ENCODE measurements at regions not wholly inside any gene's neighbourhood (a gene's known extent, or its start where the extent isn't known, plus 50 kb on each side); places are given as distances from the start of the nearest gene placed in this dataset.
"Not testable (repeated sequence)": the region's sequence is repeated elsewhere in the genome, so short reads cannot be mapped to it uniquely, and the experiment has no call there.

DNA sequence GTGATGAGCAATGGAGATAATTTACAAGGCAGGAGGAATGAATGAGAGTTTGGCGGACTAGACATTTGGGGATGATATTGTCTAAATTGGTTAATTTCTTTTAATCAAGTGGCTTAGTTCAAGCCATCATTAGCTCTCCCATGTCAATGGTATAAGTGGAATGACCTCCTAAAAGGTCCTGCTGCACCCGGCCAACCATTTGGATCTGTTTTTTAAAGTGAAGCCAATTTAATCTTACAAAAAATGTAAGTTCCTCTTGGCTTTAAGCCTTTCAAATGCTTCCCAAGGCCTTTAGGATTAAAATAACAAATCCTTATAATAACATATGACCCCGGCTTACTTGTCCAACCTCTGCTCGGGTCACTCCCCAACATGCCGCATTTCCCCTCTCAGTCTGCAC lies 484.4 kb upstream of the ADAMTS9 start:
- DNase-seq (ENCODE audit: low spot score): no peak

DNA sequence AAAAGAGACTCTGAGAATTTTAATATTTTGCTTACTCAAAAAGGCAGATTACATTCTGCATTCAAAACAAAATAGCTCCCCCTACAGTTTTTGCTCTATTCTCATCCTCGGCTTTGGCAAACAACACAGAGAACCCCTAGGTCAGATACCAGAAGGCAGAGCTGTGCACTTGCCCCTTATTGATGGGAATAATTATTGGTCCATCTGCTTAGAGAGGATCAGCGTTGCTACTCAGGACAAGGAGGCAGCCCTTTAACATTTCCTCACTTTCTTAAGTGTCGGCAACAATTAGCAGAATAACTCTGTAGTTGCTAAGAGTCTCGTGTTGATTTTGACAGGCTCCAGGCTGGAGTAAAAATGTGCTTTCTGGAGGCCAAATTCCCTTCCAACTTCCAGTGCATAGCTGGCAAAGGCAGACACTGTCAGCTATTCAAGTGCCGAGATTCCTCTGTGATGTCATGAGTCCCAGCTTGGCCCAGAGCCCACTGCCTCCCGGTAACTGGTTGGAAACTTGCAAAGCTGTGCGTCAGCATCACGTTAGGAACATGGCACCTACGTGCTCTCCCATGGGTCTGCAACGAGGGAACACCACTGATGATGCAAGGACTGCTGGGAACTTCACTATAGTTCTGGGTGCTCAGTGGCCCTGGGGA lies 482.7 kb upstream of the ADAMTS9 start:
- no peak for DNase-seq (ENCODE audit: low spot score)

DNA sequence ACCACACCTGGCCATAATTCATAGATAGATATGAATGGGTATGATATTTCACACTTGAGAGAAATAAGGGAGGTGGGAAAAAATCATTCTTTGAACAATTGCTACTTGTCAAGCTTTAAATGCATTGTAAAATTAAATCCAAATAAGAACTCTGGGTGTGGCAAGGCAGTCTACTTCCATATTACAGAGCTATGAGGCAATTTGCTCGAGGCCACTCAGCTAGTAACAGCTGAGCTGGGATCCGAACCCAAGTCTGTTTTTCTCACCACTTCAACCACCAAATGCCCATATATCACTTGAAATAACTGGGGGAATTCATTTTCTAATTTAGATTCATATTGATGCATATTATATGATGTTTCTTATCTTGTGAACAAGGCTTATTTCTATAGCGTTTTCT lies 482.2 kb upstream of the ADAMTS9 start:
- no peak for DNase-seq (ENCODE audit: low spot score)

DNA sequence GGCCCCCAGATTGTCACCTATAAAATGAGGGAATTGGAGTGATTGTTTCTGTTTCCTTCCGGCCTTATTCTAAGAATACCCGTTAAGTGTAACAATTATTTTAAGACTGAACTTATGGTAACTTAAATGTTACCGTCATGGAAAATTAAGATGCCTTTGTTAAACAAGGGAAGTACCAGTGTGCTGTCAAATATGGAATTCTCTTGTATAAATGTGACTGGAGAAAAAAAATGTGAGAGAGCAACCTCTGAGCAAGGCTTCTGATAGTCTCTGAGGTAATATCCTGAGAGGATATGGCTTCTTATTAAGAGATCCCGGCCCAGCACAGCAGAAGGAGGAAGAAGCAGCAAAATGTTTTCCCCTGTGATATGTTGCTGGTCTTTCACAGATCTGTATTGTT lies 480.7 kb upstream of the ADAMTS9 start:
- DNase-seq (ENCODE audit: low spot score): no peak

DNA sequence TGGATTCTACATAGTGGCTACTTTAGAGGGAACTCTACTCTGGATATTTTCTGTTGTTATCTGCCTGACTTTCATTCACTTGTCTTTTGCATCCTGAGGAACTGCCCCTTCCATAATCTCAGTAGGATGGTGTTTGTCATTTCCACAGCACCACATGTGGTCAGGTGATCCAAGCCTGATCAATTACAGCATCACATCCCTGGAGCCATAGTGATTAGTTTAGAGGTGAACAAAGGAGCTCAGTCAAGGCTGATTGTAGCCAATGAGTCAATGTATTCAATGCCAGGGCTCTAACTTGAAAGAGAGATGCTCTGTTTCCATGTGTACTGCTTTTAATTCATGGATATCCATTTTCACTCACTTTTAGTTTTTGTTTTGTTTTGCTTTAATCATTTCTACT lies 478.7 kb upstream of the ADAMTS9 start:
- DNase-seq (ENCODE audit: low spot score): no peak

DNA sequence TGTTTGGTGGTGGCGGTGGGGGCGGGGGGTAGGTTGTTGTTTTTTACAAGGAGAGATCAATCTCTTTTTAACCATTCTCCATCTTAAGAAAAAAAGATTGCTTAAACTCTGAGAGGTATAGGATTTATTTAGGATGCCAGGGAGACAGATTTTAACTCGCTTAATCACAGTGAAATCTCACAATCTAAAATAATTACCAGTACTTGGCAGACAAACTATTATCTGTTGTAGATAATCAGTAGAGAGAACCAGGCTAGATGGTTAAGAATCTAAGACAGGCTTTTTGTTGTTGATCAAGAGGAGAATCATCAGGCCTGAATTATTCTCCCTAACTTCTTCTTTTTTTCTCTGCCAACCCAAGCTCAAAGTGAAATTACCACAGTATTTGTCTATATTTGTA lies 470.2 kb upstream of the ADAMTS9 start:
- no peak for DNase-seq (ENCODE audit: low spot score)

DNA sequence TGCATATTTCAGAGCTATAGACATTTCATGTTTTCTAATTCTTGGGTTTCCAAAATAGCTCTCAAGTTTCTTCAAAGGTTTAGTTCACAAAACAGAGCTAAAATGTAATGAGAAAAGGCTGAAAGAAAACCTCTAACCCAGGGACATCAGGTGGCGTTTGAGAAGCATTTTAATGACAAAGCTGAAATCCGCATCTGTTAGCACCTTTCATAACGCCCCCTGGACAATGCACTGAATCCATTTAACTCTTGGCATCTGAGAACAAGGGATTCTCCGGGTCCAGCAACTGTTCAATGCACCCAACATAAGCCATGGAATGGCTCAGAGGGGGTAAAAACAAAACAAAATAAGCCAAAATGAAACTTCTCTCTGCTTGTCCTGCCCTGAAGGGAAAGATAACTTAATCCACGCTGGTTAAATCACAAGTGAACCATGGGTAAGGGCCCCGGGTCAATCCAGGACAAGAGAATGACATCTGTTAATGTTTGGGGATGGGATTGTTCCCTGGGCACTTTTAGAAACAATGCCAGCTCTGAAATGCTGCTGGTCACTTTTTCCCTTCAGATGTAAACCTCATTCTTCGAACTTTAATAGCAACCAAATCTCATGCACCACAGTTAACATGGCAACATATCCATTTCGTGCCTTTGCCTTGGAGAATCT lies 466.2 kb upstream of the ADAMTS9 start:
- DNase-seq (ENCODE audit: low spot score): no peak

DNA sequence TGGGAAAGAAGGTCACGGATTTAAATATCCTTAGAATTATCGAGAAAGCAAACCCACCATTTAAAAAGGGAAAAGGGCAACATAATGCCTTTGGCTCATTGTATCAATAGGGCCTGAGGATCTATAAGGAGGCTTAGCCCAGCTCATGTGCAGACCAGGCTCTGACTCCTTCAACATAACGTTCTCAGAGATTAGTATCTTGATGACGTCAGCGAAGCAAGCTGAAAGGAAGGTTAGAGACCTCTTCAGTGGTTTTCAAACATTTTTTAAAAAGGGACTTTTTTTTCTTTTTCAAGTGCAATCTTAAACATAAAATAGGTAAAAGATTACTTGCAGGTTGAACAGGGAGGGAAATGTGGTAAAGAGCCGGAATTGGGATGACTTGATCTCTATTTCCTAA lies 463.9 kb upstream of the ADAMTS9 start:
- no peak for DNase-seq (ENCODE audit: low spot score)

DNA sequence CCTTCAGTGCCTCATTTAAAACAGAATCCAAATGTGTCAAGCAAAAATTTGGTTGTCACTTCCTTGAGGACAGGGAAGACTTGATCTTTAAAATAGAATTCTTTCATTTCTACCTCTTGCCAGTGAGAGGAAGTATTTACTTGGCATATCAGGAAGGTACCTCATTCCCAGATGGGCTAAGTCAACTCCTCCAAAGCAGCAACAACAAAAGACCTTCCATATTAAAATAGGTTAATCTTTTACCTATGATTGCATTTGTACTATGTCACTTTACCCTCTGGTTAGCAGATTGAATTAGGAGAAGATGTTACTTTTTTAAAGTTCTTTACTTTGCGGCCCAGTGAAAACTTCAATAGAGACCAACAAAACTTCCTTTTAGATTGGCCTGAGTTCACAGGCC lies 462.1 kb upstream of the ADAMTS9 start:
- DNase-seq (ENCODE audit: low spot score): no peak

DNA sequence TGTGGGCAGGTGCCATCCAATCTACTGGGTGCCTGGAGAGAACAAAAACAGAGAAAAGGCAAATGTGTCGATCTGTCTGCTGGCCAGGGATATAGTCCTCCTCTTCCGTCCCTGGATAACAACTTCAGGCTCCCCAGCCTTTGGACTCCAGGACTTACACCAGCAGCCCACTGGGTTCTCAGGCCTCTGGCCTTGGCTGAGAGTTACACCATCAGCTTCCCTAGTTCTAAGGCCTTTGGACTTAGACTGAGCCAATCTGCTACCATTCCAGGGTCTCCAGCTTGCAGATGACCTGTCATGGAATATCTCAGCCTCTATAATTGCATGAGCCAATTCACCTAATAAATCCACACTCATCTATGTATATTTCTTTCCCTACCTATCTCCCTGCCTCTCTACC lies 460.9 kb upstream of the ADAMTS9 start:
- no peak for DNase-seq (ENCODE audit: low spot score)

DNA sequence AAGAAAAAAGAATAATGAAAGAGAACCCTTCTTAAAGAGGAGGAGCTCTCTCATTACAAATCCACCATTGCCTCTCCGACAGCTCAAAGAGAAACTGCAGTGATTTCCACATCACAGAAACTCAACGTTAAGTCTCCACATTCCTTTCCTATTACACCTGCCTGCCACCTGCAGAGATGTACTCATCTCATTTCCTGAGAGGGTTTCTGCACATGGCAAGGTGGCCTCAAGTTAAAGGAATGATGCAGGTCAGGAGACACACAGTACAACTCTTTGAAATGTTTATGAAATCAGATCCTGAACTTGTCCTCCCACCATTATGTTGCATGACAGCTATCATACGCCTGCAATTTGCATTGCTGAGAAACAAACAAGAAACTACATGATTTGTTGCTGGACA lies 458.4 kb upstream of the ADAMTS9 start:
- DNase-seq (ENCODE audit: low spot score): no peak

DNA sequence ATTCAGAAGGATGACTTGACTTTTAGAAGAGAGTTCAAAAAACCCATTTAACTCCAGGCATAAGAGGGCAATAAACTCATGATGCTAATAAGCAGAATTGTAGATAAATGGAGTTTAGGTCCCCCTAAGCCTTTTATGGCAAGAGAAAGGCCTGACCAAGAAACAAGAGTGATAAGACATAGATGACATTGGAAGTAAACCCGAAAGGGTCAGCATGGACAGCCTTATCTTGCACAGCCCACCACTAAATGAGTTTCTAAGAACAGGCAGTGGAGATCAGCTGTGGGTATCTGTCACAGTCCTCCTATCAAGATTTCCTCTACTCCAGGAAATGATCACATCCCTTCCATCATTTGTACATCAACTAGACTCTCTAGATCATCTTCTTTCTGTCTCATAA lies 457.9 kb upstream of the ADAMTS9 start:
- no peak for DNase-seq (ENCODE audit: low spot score)

DNA sequence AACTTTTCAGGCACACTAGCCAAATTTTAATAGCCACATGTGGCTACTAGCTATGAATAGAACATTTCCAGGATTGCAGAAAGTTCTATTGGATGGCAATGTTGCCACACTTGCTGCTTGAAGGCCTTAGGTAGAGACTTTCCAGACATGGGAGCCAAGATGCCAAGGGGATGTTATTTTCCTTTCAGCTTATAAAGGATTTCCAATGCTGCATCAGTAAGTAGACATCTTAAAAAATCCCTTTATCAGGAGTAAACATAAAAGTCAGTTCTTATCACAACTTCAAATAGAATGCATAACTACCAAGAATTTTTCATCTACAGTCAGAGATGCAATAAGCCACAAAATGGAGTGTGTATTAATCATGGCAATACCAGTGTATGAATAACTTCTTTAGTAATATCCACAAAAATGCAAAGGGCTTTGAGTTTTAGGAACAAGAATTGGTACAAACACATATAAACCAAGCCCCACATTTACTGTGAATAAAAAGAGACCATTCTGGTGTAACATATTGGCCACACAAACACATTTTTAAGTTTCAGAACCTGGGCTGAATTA lies 457.1 kb upstream of the ADAMTS9 start:
- no peak for DNase-seq (ENCODE audit: low spot score)

DNA sequence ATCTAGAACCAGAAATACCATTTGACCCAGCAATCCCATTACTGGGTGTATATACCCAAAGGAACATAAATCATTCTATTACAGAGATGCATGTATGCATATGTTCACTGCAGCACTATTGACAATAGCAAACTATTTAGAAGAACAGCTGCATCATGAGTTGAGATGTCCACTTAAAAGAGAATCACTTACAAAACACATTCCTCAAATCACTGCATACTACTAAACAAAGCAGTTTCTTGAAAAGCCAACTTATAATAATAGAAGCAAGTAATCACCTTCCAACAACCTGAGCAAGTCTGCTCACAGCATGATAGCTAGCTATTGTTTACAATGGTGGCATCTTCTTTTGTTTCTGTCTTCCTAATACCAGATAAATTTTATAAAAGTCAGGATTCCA lies 454.7 kb upstream of the ADAMTS9 start:
- no peak for DNase-seq (ENCODE audit: low spot score)

DNA sequence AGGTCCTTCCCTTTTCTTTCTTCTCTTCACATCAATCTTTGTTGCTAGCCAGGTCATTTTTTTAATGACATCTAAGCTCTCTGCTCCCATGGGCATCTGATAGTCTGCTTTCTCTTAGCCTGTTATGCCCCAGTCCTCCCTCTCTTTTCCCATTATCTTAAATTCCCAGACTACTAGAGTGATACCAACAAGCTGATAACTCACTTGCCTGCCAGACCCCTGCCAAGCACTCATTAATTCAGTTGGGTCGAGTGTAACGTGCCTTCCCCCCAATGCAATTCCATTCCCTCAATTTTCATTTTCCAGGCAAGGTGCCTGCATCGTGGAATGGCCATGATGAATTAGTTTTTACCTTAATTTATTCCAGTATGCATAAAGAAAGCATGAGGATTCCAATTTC lies 450.8 kb upstream of the ADAMTS9 start:
- DNase-seq (ENCODE audit: low spot score): no peak

DNA sequence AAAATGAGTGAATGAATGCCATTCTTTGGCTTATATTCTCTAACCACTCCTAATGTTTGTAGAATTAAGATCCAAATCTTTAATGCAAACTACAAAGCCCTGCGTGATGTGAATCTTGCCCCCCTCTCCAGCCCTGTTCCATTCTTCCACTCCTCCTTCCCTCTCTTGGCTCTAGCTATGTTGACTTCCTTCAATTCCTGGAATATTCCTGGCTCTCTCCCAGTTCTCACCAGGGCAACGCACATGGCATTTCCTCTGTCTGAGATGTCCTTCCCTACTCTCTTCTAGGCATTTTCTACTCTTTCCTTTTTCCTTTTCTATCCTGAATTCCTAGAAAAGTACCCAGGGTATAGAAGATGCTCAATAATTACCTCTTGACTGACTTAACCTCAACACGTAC lies 446.0 kb upstream of the ADAMTS9 start:
- not testable (repeated sequence) for DNase-seq (ENCODE audit: low spot score)

DNA sequence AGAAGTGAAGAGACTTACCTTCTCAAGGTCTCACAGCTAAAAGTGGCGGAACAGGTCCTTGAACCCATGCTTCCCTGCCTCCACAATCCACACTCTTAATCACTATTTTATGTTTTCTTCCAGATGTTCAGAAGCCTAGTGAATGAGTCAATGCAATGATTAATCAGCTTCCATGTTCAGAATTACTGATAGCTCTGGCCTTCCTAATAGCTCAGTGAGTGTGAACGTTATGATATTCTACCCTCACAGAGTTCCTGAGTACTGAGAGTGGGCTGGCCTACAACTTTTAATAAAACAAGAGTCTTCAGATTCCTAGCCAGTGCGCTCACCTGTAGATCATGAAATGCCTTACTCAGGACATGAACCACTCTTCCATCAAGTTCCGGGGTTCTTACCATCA lies 443.0 kb upstream of the ADAMTS9 start:
- no peak for DNase-seq (ENCODE audit: low spot score)

DNA sequence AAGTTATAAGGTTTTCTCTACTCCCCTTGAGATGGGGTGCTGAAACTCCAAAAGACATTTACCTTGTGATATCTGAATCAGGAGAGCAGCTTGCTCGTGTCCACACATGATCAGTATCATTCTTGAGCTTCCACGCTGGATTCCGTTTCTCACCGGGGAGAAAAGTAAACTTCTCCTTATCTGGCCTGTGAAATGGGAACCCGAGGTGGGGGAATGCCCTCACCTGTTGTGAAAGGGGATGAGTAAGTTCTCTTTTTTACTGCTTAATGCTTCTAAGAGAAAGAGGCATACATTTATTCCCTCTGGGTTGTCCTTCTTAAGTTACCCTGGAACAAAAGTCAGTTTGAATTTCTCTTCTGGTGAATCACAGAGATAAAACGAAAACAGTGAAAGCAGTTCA lies 440.5 kb upstream of the ADAMTS9 start:
- no peak for DNase-seq (ENCODE audit: low spot score)

DNA sequence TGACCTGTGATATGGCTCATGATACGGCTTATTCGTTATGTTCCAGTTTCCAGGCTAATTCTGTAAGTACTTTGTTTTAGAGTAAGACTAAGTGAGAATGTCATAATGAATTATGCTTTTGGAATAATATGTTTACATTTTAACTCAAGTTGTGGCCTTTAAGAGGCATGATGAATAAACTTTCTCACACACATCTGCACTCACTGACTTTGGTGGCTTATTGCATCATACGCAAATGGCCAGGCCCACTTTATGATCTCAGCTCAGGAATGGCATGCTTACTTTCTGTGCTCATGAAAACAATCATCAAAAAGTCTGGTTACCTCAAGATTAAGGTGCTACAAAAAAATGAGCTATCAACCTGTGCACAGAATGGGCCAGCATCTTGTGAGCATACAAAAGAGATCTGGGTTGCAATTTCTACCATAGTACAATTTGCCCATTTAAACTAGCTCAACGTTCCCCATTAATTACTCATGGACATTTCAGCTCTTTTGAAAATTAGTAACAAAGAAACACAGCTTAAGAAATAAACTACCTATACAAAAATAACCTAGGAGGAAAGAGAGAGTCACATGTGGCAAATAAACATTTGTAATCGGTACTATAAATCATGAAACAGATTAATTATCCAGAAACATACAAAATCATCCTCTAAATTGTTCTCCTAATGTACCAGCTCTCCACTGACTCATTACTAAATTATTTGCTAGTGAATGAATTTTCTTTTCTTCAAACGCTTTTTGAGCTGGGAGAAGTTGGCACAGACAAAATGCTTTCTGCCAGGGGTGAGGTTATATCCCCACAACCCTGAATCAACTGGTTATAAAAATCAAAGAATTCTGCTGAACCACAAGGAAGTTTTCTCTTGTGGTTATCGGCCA lies 439.0 kb upstream of the ADAMTS9 start:
- no peak for DNase-seq (ENCODE audit: low spot score)

DNA sequence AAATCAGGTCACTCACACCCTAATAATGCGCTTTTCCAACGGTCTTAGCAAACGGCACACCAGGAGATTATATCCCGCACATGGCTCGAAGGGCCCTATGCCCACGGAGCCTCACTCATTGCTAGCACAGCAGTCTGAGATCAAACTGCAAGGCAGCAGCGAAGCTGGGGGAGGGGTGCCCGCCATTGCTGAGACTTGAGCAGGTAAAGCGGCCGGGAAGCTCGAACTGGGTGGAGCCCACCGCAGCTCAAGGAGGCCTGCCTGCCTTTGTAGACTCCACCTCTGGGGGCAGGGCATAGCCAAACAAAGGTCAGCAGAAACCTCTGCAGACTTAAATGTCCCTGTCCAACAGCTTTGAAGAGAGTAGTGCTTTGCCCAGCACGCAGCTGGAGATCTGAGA lies 432.4 kb upstream of the ADAMTS9 start:
- not testable (repeated sequence) for DNase-seq (ENCODE audit: low spot score)

DNA sequence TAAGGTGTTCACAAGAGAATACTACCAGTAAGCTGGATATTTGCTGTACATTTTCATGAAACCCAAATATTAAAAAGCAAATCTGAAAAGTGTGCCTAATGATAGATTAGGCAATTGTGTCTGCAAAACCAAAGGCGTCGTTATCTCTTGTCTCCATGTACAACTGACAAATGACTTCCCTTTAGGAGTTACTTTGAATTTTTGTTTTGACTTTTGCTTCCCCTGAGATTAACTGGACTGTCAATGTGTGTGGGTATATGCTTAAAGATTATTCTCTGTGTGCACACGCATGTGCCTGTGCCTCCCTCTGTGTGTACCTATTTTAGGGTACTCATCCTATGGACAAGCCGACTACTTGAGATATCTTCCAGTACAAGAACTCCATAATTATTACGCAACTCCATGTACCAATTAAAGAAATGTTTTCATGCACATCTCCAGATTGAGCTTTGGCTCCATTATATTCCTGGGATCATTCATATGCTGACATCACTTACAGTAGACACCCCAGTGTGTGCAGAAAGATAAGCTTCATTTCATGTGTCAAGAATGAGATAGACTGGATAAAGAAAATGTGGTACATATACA lies 431.2 kb upstream of the ADAMTS9 start:
- DNase-seq (ENCODE audit: low spot score): no peak

DNA sequence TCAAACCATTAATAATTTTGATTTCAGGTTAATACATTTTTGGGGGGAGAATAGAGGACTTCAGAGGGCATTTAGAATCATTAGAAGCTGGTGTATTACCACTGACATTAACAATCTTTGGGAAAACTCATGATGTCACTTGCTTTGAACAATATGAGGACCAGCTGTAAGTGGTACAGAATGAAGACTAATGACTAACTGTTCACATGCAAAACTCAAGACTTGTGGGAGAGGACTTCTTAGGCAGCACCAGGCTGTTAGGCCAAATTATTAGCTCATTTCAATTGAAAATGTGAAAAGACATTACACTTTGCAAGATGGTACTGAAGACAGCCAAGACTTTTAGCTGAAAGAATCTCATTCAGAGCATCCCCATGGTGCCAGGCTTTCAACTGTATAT lies 426.2 kb upstream of the ADAMTS9 start:
- no peak for DNase-seq (ENCODE audit: low spot score)

Measured in HuH-7.5 (cell line).